Ovary (tissue), 3 donors: ENCODE measurements at regions not wholly inside any gene's neighbourhood (a gene's known extent, or its start where the extent isn't known, plus 50 kb on each side); places are given as distances from the start of the nearest gene placed in this dataset.

Source experiments
- CTCF ChIP-seq, 3 donors: fragments of 450-650 bp in 2 of 3; fragments of 200-600 bp in 1 of 3; IDR thresholded peaks; one replicate each; pipeline versions ENCODE4 v1.5.1 to v1.8.0; 2016 to 2022; ENCODE audit warnings: antibody characterized with exemption in 3 of 3, mild to moderate bottlenecking in 1 of 3
- EP300 ChIP-seq: sonication (generic); formaldehyde crosslinking; IDR thresholded peaks from one replicate; pipeline ENCODE4 v1.6.1; 2017; ENCODE audit warnings: antibody characterized with exemption
- donor health status: DM: no; HTN: no; CAD: no.

GRCh38 chr4:108465886-108466500 lies 154.4 kb upstream of the RPL34 start:
- no peak for TF ChIP-seq CTCF (IDR thresholded peaks at IDR 0.05)
- TF ChIP-seq EP300, result no peak
